HG03280 (cell line): ENCODE measurements at regions not wholly inside any gene's neighbourhood (a gene's known extent, or its start where the extent isn't known, plus 50 kb on each side); places are given as distances from the start of the nearest gene placed in this dataset.

Source experiments
- ATAC-seq: cut with Tn5 transposase; IDR thresholded peaks from one replicate; pipeline ENCODE4 v1.9.1; 2021; ENCODE audit warnings: mild to moderate bottlenecking, moderate library complexity; ENCODE audit not compliant: unreplicated experiment

DNA sequence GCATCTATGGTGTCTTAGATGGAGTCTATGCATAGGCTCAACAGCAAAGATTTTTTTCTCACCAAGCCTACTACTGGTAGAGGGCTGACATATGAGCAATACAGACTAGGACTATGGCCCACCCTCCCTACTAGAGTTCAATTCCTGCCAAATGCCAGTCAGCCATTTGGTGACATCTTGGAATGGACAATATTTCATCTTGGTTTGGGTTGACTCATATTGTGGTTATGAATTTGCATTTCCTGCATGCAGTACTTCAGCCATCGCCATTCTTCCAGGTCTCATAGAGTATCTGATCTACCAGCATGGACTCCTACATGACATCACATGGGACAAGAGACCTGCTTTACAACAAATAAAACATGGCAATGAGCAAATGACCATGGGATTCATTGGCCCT is 778.1 kb upstream of the SOX9 start:
- ATAC-seq, result no peak

DNA sequence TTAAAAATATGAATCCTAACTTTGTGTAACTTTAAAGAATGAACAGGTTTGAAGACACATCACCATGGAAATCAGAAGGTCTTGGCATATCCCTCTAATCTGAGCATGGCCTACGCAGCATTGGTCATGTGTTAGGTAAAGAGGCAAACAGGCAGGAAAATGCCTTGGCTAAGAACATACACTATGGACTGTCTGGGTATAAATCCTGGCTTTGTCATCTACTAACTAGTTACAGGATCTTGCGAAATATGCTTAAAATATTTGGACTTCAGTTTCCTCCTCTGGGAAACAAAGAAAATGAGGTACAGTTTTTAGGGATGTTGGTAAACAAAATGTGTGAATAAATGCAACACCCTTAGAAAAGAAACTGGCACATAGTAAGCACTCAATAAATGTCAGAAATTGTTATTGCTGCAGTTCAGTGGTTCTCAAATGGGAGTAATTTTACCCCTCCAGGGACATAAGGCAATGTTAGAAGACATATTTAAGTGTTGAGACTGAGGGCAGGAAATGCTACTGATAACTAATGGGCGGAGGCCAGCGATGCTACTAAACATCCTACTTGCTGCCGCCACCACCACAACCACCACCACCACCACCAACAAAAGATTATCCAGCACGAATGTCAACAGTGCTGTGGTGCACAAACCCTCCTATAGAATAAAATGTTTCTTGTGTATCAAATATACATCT is 770.8 kb upstream of the SOX9 start:
- ATAC-seq, result no peak

DNA sequence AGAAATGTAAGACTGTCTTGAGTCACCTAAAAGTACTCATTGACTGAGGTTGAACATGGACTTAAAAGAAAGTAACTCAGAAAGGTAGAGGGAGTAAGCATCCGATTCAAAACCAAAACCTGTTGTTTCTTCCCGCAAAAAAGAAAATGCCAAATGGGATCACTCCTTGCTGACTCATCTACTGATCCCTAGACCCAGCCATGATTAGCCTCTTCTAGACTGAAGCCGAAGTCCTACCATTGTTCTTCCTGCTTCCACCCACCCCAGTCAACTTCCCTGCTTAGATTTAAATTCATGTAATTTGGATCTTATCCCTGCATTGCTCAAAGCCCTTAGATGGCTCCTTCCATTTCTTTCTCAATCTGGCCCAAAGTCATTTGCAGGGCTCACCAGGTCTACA is 760.5 kb upstream of the SOX9 start:
- ATAC-seq, result no peak

DNA sequence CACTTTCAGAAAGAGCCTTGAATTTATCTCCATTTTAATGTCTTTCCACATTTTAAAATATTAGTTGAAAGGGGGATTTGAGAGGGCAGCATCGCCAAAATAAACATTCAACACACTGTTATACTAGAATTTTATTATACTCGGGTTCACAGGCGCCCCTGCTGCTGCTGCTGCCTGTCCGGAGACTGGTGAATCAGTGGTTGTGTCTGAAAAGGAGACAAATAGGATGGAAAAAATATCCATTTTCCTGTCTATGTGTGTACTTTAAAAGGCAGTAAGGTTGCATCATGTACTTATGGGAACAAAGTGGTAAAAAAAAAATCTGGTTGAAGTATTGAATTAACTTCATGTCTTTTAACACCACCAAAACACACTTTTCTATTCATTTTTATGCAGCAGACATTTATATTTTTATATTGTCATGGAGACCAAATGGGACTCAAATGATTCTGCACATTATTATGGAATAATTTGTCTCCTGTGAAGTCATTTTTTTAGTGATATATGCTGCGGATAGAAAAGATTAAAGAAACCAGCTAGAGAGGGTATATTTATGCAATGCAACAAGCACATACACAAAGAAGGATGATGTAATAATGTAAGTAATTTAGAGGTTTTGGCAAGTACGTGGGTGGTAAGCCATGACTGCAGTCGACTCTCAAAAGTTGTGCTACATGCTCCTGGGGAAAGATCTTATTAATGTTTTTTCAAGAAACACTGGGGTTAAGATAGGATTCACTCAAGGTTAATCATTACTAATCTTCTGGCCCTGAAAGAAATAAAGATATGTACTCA is 759.0 kb upstream of the SOX9 start:
- ATAC-seq, result no peak

DNA sequence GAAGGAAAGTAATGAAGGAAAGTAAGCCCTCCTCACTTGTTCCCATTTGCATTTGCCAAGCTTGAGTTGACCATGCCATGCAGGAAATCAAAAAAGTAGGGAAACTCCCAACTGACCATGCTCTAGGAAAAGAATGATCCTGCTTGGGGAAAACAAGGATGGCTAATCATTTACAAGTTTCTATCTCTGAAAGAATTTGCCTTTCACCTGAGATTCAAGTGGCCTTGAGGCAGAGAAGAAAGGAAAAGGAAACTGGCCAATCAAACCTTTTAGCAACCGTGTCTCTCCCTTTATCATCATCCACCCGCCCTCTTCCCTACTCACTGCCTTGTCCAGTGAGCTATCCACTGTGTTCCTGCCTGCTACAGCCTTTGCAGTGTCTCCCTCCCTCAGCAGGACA is 757.2 kb upstream of the SOX9 start:
- ATAC-seq, result no peak

DNA sequence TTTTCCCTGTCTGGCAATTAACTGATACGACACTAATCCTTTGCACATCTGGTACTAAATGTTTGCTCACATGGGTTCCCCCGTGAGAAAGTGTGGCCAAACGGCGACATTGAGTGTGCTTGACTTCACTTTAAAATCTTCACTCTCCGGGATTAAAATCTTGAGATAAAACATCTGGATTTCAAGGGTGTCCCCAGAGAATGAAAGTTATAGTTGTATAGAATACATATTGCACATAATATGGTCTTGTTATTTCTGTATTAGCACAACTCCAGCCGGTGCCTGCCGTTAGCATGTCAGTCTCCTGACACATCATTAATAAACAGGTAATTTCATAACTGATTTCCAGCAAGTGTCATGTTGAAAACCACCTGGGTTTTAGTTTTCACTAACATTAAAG is 749.0 kb upstream of the SOX9 start:
- no peak for ATAC-seq

DNA sequence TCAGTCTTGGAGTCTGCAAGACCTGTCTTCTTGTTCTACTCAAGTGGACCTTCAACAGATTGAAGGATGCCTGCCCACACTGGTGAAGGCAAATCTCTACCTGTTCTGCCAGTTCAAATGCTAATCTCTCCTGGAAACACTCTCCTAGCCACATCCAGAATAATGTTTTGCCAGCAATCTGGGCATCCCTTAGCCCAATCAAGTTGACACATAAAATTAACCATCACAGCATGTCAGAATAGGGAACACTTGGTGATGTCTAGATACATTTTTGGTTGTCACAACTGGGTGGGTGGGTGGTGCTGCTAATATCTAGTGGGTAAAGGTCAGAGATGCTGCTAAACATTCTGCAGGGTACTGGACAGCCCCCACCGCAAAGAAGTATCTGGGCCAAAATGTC is 744.9 kb upstream of the SOX9 start:
- no peak for ATAC-seq

DNA sequence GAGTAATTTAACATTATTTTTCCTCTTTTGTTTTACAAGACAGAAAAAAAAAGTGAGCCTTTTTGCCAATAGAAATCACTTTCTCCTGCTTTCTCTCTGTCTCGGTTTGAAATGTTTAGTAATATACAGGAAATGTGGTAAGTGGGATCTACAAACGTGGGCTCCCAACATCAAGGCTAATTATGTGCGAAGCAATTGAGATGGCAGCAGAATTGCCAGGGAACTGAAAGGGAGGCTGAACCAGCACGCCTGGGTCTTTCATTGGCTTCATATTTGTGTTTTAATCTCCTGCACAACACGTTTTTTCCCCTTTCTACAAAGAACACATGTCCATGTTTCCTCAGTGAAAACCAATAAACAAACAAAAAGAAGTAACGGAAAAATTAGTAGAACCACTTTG is 743.9 kb upstream of the SOX9 start:
- no peak for ATAC-seq

DNA sequence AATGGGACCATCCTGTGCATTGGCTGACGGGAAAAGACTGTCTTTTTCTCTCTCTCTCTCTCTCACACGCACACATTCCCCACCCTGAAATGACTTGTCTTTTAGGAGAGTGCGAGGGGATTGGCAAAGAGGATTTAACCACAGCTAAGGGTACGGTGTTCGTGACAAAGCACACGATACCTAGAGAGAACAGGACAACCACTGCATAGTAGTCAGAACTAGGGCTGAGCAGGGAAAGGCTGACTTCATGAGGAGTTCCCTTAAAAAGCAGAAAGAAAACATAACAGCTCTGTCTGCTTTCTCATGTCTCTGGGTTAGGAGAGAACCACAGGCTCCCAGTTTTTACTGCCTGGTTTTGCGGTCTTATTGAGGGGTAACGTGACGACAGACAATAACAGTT is 742.8 kb upstream of the SOX9 start:
- ATAC-seq, result no peak

DNA sequence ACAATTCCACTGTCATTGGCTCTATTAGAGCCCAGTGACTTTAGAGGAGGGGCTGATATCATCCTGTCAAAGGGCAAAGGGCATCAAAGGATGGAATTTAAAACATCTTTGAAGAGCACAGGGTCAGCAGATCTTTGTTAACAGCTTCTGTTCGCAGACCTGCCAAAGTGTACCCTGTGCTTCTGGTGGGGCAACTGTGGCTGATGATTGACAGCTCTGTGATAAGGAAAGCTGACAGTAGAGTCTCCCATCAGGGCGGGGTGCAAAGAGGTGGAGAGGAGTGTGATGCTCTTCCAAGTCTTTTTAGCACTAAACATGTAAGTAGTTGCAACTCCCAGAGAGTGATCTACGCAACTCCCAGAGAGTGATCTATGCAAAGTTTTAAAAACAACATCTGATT is 742.1 kb upstream of the SOX9 start:
- ATAC-seq, result no peak

DNA sequence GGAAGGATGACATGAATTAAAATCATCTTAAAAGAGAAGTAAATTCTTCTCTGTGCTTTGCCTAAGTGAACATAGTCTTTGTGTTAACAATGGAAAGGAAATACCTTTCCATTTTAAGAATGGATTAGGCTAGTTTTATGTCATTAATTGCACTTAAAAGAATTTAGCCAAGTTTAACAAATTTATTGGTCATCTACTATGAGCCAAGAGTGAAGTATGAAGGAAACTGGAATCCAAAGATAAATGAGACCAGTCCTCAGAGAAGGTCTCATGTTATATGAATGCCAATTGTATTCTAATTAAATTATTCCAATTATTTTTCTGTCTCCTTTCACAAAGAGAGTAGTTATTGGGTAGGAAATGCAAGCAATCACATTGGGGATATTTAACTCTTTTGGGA is 741.3 kb upstream of the SOX9 start:
- no peak for ATAC-seq

DNA sequence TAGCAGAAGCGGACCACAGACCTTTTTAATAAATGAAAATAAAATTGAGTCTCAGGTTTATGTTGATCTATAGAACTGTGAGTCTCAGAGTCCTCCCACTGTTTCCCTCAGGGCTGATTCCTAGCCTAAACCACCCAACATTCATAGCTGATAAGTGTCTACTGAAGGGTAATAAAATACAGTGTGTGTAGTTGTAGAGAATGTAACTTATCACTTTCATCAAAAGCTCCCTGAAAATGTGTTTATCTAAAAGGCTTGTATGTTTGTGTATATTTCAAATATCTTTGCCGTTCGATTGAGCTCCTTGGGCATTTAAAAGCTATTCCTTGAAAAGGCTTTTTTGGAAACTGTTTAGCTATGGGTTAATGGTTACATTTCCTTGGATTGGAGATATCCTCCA is 740.3 kb upstream of the SOX9 start:
- ATAC-seq, result no peak

DNA sequence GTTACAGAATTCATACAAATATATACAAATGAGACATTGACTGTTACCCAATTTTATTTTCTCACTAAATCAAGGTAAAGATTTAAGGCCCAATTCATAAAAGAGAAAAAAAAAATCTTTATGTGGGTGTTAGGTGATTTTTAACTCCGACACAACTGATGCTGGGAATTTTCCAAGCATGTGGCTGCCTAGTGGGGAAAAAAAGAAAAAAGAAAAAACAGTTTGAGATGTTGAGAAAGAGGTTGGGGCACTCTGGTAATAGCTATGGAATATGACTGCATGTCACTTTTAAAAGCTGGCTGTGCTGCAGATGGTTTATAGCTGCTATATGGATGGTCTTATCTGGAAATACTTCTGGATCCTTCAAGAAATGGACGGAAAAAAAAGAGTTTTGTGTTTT is 739.9 kb upstream of the SOX9 start:
- no peak for ATAC-seq

DNA sequence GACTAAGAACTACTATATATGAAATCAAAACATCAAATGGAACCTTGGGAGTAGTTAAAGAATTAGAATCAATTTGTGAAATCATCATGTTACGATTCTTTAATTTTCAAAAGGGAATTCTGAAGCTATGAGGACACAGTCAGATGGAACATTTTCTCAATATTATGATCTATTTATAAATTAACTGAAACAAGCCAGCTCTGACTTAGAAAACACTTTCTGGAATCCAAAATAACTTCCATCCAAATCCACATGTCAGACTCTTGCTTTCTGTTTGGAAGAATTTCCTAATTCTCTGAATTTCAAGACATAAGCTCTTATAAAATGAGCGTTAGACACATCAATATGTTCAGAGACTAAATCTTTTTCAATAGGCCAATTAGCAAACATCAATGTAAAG is 737.7 kb upstream of the SOX9 start:
- ATAC-seq, result no peak

DNA sequence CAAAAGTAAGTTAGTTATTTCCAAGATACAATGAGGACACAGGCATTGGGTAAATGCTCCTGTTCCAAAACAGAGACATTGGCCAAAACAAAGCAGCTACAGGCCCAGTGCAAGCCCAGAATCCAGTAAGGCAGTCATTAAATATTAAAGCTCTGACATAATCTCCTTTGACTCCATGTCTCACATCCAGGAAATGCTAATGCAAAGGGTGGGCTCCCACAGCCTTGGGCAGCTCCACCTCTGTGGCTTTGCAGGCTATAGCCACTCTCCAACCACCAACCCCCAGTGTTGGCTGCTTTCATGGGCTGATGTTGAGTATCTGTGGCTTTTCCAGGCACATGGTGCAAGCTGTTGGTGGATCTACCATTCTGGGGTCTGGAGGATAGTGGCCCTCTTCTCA is 733.4 kb upstream of the SOX9 start:
- ATAC-seq, result no peak

DNA sequence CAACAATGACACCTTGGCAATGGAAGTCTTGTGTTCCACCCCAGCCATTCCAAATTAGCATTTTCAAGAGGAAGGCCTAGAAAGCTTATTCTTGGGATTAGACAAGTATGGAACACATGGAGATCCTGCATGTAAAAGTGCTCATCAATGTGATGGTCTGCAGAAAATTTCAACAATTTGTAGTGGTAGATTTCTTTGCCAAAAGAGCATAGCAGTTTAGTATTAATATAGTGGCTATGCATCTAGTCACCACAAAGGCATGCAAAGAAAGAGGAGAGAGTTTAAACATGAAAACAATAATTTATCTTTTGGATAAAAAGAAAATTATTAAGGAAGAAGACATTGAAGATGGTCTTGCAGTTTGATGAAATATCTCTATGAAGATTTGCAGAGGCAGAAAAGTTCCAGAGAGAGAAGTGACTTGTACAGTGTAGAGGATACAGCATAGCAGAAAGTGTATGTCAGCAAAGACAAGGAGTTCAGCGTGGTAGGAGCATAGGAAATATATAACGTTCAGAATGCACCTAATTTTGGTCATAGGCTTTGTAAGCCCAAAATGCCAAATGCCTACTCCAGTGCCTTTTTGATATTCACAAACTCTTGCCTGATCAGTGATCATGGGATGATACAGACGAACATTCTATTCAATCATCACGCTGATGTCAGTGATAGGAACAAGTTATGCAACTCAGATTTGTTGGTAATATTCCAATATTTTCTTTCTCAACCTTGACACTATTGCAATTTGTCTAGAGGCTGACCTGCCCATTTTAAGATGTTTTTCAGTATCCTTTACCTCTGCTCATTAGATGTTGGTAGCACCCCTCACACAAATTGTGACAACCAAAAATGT is 727.9 kb upstream of the SOX9 start:
- no peak for ATAC-seq

DNA sequence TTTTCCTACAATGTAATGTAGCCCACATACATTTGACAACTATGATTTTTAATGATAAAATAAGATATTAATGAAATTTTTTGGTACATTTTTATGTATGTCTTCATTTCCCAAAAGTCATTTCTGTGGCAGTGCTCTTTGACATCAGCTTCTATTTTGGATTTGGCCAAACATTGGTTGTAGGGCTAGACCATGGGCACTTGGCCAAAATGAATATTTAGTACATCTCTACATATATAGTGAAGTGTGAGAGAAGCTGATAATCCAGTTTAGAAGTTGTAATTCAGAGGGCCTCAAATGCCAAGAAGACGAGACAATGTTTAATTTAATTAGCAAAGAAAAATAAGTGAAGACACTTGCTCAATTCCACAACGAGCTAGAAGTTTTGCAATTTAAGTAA is 724.9 kb upstream of the SOX9 start:
- no peak for ATAC-seq

DNA sequence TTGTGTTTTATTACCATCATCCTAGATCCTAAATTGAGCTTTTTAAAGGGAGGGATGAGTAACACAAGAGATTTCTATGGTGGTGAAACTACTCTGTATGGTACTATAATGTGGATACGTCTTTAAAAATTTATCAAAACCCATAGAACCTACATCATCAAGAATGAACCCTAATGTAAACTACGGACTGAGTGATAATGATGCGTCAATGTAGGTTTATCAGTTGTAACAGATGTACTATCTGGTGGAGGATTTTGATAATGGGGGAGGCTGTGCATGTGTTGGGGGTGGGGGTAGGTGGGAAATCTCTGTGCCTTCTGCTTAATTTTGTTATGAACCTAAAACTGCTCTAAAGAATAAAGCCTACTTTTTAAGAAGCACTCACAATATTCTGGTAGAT is 724.1 kb upstream of the SOX9 start:
- no peak for ATAC-seq

DNA sequence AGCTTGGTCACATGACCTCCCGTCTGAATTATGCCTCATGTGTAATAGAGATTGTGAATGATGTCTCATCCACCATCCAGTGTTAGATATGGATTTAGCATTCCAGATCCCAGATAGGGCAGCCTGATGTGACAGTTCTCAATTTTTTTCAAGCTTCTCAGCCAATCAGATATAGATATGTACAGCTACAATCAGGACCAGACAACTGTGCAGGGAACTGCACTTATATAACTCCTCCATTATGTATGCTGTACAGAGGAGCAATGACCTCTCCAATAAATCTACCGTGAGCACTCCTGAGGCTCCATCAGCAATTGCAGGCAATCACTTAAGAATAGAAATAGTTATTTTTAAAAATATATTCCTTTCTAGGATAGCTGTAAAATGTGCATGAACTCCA is 722.8 kb upstream of the SOX9 start:
- ATAC-seq, result no peak

DNA sequence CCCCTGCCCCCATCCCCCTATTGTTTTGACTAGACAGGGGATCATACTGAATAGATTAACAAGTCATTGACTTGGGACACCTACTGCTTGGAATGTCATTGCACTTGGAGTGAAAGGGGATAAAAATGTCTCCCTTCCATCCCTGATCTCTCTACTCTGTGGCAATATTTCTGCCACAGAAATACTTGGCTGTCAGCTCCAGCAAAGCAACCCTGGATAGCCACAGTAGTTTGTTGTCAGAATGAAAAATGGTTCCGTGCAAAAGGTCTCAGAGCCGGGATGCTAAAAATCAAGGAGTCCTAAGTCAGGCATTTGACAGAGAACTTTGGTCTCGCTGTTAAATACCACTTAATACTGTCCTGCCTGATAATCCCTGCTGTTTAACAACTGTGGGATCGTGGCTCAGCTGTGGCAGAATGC is 722.0 kb upstream of the SOX9 start:
- no peak for ATAC-seq

DNA sequence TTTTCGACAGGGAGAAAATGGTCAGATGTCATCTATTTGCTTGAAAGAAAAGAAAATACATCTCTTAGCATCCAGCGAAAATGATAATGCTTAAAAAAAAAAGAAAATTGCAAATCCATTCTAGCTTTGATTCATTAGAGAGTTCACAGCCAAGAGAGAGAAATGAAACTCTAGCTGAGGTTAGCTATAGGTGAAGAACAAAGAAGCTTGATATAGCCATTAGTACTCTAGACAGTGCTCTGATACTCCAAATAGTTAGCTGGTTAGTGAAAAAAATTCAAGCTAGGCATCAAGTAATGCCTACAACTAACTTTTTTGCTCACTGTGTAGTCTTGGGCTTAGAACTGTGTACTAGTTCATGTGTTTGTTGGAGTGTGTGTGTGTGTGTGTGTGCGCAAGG is 721.6 kb upstream of the SOX9 start:
- no peak for ATAC-seq

DNA sequence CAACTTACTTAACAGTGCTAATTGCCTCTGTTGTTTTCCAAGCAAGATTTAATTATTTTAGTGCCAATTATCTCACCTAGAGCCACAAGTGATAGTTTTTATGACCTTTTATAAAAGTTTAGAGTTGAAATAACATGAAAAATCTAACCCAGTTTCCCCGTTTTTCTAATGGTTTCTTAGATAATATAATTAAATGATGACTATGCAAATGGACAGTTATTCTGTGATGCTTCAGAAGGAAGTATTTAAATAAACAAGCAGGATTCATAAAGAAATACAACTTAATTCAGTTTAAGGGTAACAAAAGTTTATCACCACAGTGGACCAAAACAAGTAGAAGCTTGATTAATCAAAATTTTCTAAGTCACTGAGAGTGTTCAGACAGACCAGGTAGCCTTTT is 721.2 kb upstream of the SOX9 start:
- ATAC-seq, result no peak
